ENCODE measurements at regions not wholly inside any gene's neighbourhood (a gene's known extent, or its start where the extent isn't known, plus 50 kb on each side); places are given as distances from the start of the nearest gene placed in this dataset.
"Not testable (repeated sequence)": the region's sequence is repeated elsewhere in the genome, so short reads cannot be mapped to it uniquely, and the experiment has no call there.

- TF ChIP-seq POLR2A (IDR thresholded peaks at IDR 0.05) (no peak), CTCF (IDR thresholded peaks at IDR 0.05) (no peak)
- Histone ChIP-seq H3K27me3 (no peaks in the 10 kb centered on the region), H3K36me3 (no peaks in the 10 kb centered on the region), H3K4me1 (no peaks in the 10 kb centered on the region), H3K27ac (no peak overlapping the region), H3K9me3 (no peaks in the 10 kb centered on the region), H3K4me3 (no peak overlapping the region)
- no peak for DNase-seq
- intact Hi-C loops (cut with DNase I; ENCODE audit: low total_unique reads): no loop called here
These were observed 88.0 kb upstream of the MAPRE2 start for GRCh38 chr18:34953212-34953611.

- DNase-seq; H3K36me3 ChIP-seq; H3K4me1 ChIP-seq; H3K27me3 ChIP-seq; H3K27ac ChIP-seq; intact Hi-C loops (cut with DNase I; ENCODE audit: low total_unique reads); H3K4me3 ChIP-seq; H3K9me3 ChIP-seq: not testable (repeated sequence)
These were observed 85.7 kb upstream of the MAPRE2 start for GRCh38 chr18:34955494-34955893.

- H3K27ac ChIP-seq: no peak overlapping the region
- H3K9me3 ChIP-seq: no peaks in the 10 kb centered on the region
- no peaks in the 10 kb centered on the region for H3K4me1 ChIP-seq
- H3K36me3 ChIP-seq: no peaks in the 10 kb centered on the region
- TF ChIP-seq CTCF (IDR thresholded peaks at IDR 0.05) (no peak), POLR2A (IDR thresholded peaks at IDR 0.05) (no peak)
- DNase-seq: no peak
- intact Hi-C loops (cut with DNase I; ENCODE audit: low total_unique reads): no loop called here
- H3K27me3 ChIP-seq: no peaks in the 10 kb centered on the region
- H3K4me3 ChIP-seq: no peak overlapping the region
These were observed 84.5 kb upstream of the MAPRE2 start for GRCh38 chr18:34956663-34957062.

GRCh38 chr18:34957119-34957863 is 83.9 kb upstream of the MAPRE2 start:
- TF ChIP-seq CTCF (IDR thresholded peaks at IDR 0.05): no peak
- TF ChIP-seq POLR2A (IDR thresholded peaks at IDR 0.05): no peak
- intact Hi-C loops (cut with DNase I; ENCODE audit: low total_unique reads): no loop called here
- H3K4me3 ChIP-seq: no peak overlapping the region
- H3K27ac ChIP-seq: no peak overlapping the region
- no peak for DNase-seq
- no peaks in the 10 kb centered on the region for H3K27me3 ChIP-seq
- no peaks in the 10 kb centered on the region for H3K9me3 ChIP-seq
- H3K4me1 ChIP-seq: no peaks in the 10 kb centered on the region
- H3K36me3 ChIP-seq: no peaks in the 10 kb centered on the region

GRCh38 chr18:34957864-34958259 is 83.4 kb upstream of the MAPRE2 start:
- no peak overlapping the region for H3K4me3 ChIP-seq
- no peak for DNase-seq
- H3K27ac ChIP-seq: no peak overlapping the region
- H3K4me1 ChIP-seq: no peaks in the 10 kb centered on the region
- H3K36me3 ChIP-seq: no peaks in the 10 kb centered on the region
- intact Hi-C loops (cut with DNase I; ENCODE audit: low total_unique reads): no loop called here
- no peaks in the 10 kb centered on the region for H3K27me3 ChIP-seq
- no peak for TF ChIP-seq POLR2A (IDR thresholded peaks at IDR 0.05)
- no peak for TF ChIP-seq CTCF (IDR thresholded peaks at IDR 0.05)
- no peaks in the 10 kb centered on the region for H3K9me3 ChIP-seq
